ES-I3 (cell line): ENCODE measurements at regions not wholly inside any gene's neighbourhood (a gene's known extent, or its start where the extent isn't known, plus 50 kb on each side); places are given as distances from the start of the nearest gene placed in this dataset.

ENCODE experiments used
- H3K36me3 ChIP-seq: 2 replicates; pipeline ENCODE4 v1.6.1; 2013; ENCODE audit warnings: mild to moderate bottlenecking, low read length, control low read depth, moderate library complexity; ENCODE audit not compliant: insufficient read depth
- H3K4me1 ChIP-seq: 2 replicates; pipeline ENCODE4 v1.6.1; 2013; ENCODE audit warnings: mild to moderate bottlenecking, control low read depth, low read length; ENCODE audit not compliant: insufficient read depth
- H3K9ac ChIP-seq: 2 replicates; pipeline ENCODE4 v1.6.1; 2013; ENCODE audit warnings: low read depth, mild to moderate bottlenecking, low read length, moderate library complexity
- H3K9me3 ChIP-seq: 2 replicates; pipeline ENCODE4 v1.6.1; 2013; ENCODE audit warnings: mild to moderate bottlenecking, low read length, moderate library complexity; ENCODE audit not compliant: control insufficient read depth, insufficient read depth

DNA sequence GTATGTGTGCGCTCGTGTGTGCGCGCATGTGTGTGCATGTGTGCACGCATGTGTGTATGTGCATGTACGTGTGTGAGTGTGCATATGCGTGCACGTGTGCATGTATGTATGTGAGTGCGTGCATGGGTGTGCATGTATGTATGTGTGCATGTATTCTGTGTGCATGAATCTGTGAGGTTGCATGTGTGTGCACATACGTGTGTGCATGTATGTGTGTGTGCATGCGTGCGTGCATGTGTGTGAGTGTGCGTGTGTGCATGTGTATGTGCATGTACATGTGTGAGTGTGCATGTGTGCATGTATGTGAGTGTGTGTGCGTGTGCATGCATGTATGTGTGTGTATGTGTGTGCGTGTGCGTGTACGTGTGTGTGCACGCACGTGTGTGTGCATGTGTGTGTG lies 241.5 kb downstream of the SHOX start:
- H3K9ac ChIP-seq: no peak overlapping the region
- no peaks in the 10 kb centered on the region for H3K9me3 ChIP-seq
- H3K4me1 ChIP-seq: no peaks in the 10 kb centered on the region
- no peaks in the 10 kb centered on the region for H3K36me3 ChIP-seq

GRCh38 chrX:871626-872025 lies 241.0 kb downstream of the SHOX start:
- Histone ChIP-seq H3K9me3 (no peaks in the 10 kb centered on the region), H3K9ac (no peak overlapping the region), H3K4me1 (no peaks in the 10 kb centered on the region), H3K36me3 (no peaks in the 10 kb centered on the region)

- no peaks in the 10 kb centered on the region for H3K36me3 ChIP-seq
- no peaks in the 10 kb centered on the region for H3K4me1 ChIP-seq
- H3K9ac ChIP-seq: no peak overlapping the region
- H3K9me3 ChIP-seq: no peaks in the 10 kb centered on the region
Observed at GRCh38 chrX:867966-868647, 237.5 kb downstream of the SHOX start.

- H3K9ac ChIP-seq: no peak overlapping the region
- no peaks in the 10 kb centered on the region for H3K9me3 ChIP-seq
- H3K4me1 ChIP-seq: no peaks in the 10 kb centered on the region
- H3K36me3 ChIP-seq: no peaks in the 10 kb centered on the region
Observed at GRCh38 chrX:867502-867901, 236.9 kb downstream of the SHOX start.

DNA sequence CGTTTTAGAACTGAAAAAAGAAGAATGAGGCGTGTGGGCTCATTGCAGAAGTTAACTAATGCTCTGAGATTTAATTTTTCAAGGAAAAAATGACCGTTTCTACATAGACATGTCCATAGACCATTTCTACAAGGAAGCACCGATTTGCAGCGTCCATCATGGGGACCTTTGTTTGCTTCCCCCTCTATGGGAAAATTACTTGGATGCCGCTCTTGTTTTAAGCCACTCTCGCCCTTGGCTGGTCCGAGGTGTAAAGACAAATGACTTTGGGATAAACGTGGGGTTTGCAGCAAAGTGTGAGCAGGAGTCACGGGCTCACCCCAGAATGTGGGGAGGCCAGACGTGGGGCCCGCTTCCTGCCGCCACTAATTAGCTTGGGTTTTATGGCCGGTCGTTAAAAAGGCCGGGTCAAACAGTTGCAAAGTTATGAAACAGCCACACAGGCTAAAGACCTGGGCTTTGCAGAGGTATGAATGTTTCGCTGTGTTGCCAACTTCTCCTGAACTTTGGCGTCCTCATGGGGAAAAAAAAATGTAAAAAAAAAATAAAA lies 235.9 kb downstream of the SHOX start:
- no peaks in the 10 kb centered on the region; the same call in 1 of the 2 replicates for H3K4me1 ChIP-seq
- H3K9me3 ChIP-seq: no peaks in the 10 kb centered on the region
- H3K9ac ChIP-seq: no peak overlapping the region
- no peaks in the 10 kb centered on the region for H3K36me3 ChIP-seq

- Histone ChIP-seq H3K9me3 (no peaks in the 10 kb centered on the region), H3K36me3 (no peaks in the 10 kb centered on the region), H3K4me1 (no peaks in the 10 kb centered on the region; the same call in 1 of the 2 replicates), H3K9ac (no peak overlapping the region)
Observed at GRCh38 chrX:865422-865821, 234.8 kb downstream of the SHOX start.

DNA sequence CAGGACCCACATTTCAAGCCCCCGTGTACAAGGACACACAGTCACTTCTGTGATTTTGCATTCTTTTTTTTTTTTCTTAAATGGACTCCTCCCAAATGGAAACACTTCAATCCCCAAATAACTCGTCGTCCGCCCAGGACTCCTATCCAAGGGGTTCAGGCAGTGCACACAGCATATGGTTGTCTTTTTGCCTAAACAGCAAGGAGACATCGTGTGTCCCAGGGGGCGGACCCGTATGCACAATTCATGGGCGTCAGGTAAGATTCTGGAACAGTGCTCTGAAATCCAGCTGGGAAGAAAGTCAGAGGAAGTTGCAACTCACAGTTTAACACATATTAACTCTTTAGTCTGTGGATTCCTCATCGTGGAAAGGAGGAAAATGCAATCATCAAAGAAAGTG lies 231.3 kb downstream of the SHOX start:
- no peaks in the 10 kb centered on the region for H3K36me3 ChIP-seq
- no peak overlapping the region for H3K9ac ChIP-seq
- no peaks in the 10 kb centered on the region for H3K9me3 ChIP-seq
- H3K4me1 ChIP-seq: peaks cover 5% of the 10 kb centered on the region; the same call in 1 of the 2 replicates

- no peaks in the 10 kb centered on the region for H3K36me3 ChIP-seq
- H3K9ac ChIP-seq: no peak overlapping the region
- H3K9me3 ChIP-seq: no peaks in the 10 kb centered on the region
- H3K4me1 ChIP-seq: peaks cover 5% of the 10 kb centered on the region; the same call in 1 of the 2 replicates
Observed at GRCh38 chrX:861340-861890, 230.8 kb downstream of the SHOX start.

GRCh38 chrX:859329-859728 lies 228.7 kb downstream of the SHOX start:
- no peaks in the 10 kb centered on the region for H3K36me3 ChIP-seq

GRCh38 chrX:858542-859078 lies 228.0 kb downstream of the SHOX start:
- Histone ChIP-seq H3K4me1 (peaks cover 5% of the 10 kb centered on the region; the same call in 1 of the 2 replicates), H3K9me3 (no peaks in the 10 kb centered on the region), H3K9ac (no peak overlapping the region), H3K36me3 (no peaks in the 10 kb centered on the region)

More at GRCh38 chrX:859329-859728, 228.7 kb downstream of the SHOX start:
- Histone ChIP-seq H3K9me3 (no peaks in the 10 kb centered on the region), H3K9ac (no peak overlapping the region), H3K4me1 (peaks cover 5% of the 10 kb centered on the region; the same call in 1 of the 2 replicates)

- H3K9me3 ChIP-seq: no peaks in the 10 kb centered on the region
- H3K36me3 ChIP-seq: no peaks in the 10 kb centered on the region
- H3K9ac ChIP-seq: no peak overlapping the region
- peaks cover 5% of the 10 kb centered on the region; the same call in 1 of the 2 replicates for H3K4me1 ChIP-seq
Observed at GRCh38 chrX:857376-857775, 226.8 kb downstream of the SHOX start.

GRCh38 chrX:856566-857290 lies 226.1 kb downstream of the SHOX start:
- H3K4me1 ChIP-seq: peaks cover 5% of the 10 kb centered on the region; the same call in 1 of the 2 replicates
- H3K9ac ChIP-seq: no peak overlapping the region
- no peaks in the 10 kb centered on the region for H3K36me3 ChIP-seq
- no peaks in the 10 kb centered on the region for H3K9me3 ChIP-seq

DNA sequence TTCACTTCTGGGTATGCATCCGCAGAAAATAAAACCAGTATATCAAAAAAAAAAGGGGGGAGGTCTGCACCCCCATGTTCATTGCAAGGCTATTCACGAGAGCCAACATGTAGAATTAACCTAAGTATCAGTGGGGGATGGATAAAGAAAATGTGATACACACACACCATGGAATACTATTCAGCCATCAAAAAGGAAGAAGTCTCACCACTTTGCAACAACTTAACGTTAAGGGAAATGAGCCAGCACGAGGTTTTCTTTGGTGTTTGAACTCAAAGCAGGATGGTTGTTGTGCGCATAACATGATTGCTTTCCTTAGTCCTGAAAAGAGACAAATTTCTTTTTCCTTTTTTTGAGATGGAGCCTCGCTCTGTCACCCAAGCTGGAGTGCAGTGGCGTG lies 222.7 kb downstream of the SHOX start:
- Histone ChIP-seq H3K9ac (no peak overlapping the region), H3K4me1 (peaks cover 5% of the 10 kb centered on the region; the same call in 1 of the 2 replicates), H3K36me3 (no peaks in the 10 kb centered on the region), H3K9me3 (no peaks in the 10 kb centered on the region)

- Histone ChIP-seq H3K36me3 (no peaks in the 10 kb centered on the region), H3K4me1 (no peaks in the 10 kb centered on the region; the same call in 1 of the 2 replicates), H3K9me3 (no peaks in the 10 kb centered on the region), H3K9ac (no peak overlapping the region)
Observed at GRCh38 chrX:850471-850916, 219.9 kb downstream of the SHOX start.
